Naive thymus-derived CD4-positive, alpha-beta T cell (primary cell): ENCODE measurements at regions not wholly inside any gene's neighbourhood (a gene's known extent, or its start where the extent isn't known, plus 50 kb on each side); places are given as distances from the start of the nearest gene placed in this dataset.
A peak's percentile ranks its signal among the peaks of the same experiment; 100 is the strongest.

Experiments used
- ATAC-seq: fragments of 150-1000 bp; cut with Tn5 transposase; 2 replicates; pipeline ENCODE4 v1.10.0; 2021; ENCODE audit warnings: mild to moderate bottlenecking, moderate library complexity
- CTCF ChIA-PET: fragments of 350-600 bp; sonication (Branson Sonifier 250); formaldehyde crosslinking; loops from one replicate; lab custom pipeline; 2021; ENCODE audit warnings: antibody characterized with exemption; lab: Charles Lee
- POLR2A ChIA-PET: fragments of 350-600 bp; sonication (Branson Sonifier 250); formaldehyde crosslinking; loops from one replicate; lab custom pipeline; 2021; ENCODE audit warnings: antibody characterized with exemption, inconsistent platforms; lab: Charles Lee
- DNase-seq, 9 donors: peaks; one replicate each; pipeline versions ENCODE4 v3.0.0 to v3.0.0-alpha.2; 2020 to 2022; ENCODE audit warnings: mixed read lengths in 1 of 9
- H3K27ac ChIP-seq: one replicate; pipeline ENCODE4 v1.7.0; 2013; ENCODE audit warnings: mild to moderate bottlenecking, low read depth, low read length, moderate library complexity
- H3K27me3 ChIP-seq, 2 donors: one replicate each; pipeline ENCODE4 v1.7.0; 2013; ENCODE audit warnings: low read length in 2 of 2, mild to moderate bottlenecking in 2 of 2, moderate library complexity in 2 of 2; ENCODE audit not compliant: control insufficient read depth in 2 of 2, insufficient read depth in 2 of 2
- H3K36me3 ChIP-seq, 3 experiments: 1 replicate in 2 of 3; 2 replicates in 1 of 3; pipeline ENCODE4 v1.7.0; 2013; ENCODE audit warnings: low read length in 3 of 3, mild to moderate bottlenecking in 3 of 3, moderate library complexity in 1 of 3; ENCODE audit not compliant: insufficient read depth in 3 of 3, control insufficient read depth in 2 of 3
- H3K4me1 ChIP-seq, 2 donors: one replicate each; pipeline ENCODE4 v1.7.0; 2013; ENCODE audit warnings: low read length in 2 of 2, mild to moderate bottlenecking in 2 of 2, moderate library complexity in 1 of 2; ENCODE audit not compliant: control insufficient read depth in 2 of 2, insufficient read depth in 2 of 2
- H3K4me3 ChIP-seq: 2 replicates; pipeline ENCODE4 v1.7.0; 2013; ENCODE audit warnings: mild to moderate bottlenecking, low read length
- H3K9me3 ChIP-seq, 3 experiments: 1 replicate in 2 of 3; 2 replicates in 1 of 3; pipeline ENCODE4 v1.7.0; 2013; ENCODE audit warnings: low read length in 3 of 3; ENCODE audit not compliant: control insufficient read depth in 2 of 3
- H3K27ac Mint-ChIP-seq, 9 donors: one replicate each; pipeline ENCODE4 v1.8.0; 2020 to 2022; ENCODE audit warnings: mixed read lengths in 9 of 9, mild to moderate bottlenecking in 8 of 9, moderate library complexity in 5 of 9, inconsistent platforms in 2 of 9
- H3K27me3 Mint-ChIP-seq, 5 donors: one replicate each; pipeline ENCODE4 v1.8.0; 2021 to 2022; ENCODE audit warnings: mixed read lengths in 5 of 5, mild to moderate bottlenecking in 1 of 5
- H3K36me3 Mint-ChIP-seq, 5 donors: one replicate each; pipeline ENCODE4 v1.8.0; 2020 to 2022; ENCODE audit warnings: mixed read lengths in 5 of 5, mild to moderate bottlenecking in 3 of 5, inconsistent platforms in 1 of 5
- H3K4me1 Mint-ChIP-seq, 7 donors: one replicate each; pipeline ENCODE4 v1.8.0; 2020 to 2022; ENCODE audit warnings: mixed read lengths in 7 of 7, mild to moderate bottlenecking in 3 of 7, inconsistent platforms in 1 of 7
- H3K4me3 Mint-ChIP-seq, 10 donors: one replicate each; pipeline ENCODE4 v1.8.0; 2020 to 2022; ENCODE audit warnings: mild to moderate bottlenecking in 10 of 10, mixed read lengths in 10 of 10, moderate library complexity in 6 of 10, inconsistent platforms in 2 of 10
- H3K9me3 Mint-ChIP-seq, 11 donors: one replicate each; pipeline ENCODE4 v1.8.0; 2020 to 2022; ENCODE audit warnings: mixed read lengths in 11 of 11, mild to moderate bottlenecking in 4 of 11, inconsistent platforms in 1 of 11, moderate library complexity in 1 of 11
- intact Hi-C, 2 donors: fragments of 100-400 bp; cut with micrococcal nuclease; formaldehyde crosslinking; loops; one replicate each; pipeline ENCODE4 v1.15.1; 2023

DNA sequence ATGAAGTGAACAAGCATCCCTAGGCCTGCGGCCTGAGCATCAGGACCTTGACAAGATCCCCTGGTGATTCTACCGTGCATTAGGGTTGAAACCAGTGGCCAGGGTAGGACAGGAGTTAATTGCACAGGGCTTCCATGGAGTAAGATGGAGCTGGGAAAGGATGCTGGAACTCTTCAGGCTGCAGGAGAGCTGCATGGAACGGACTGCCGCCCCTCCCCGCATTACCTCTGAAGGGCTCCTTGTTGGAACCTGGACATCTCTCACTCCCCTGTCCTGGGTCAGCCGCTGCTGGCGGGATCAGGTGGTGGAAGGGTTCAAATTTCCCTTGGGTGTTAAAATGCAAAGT, 156.6 kb upstream of the ID2 start:
- Histone ChIP-seq H3K9me3 (no peaks in the 10 kb centered on the region), H3K4me3 (no peak overlapping the region), H3K27ac (no peak overlapping the region), H3K36me3 (no peaks in the 10 kb centered on the region), H3K27me3 (no peaks in the 10 kb centered on the region), H3K4me1 (peaks cover 8 to 39% of the 10 kb centered on the region in 2 donors)
- CTCF ChIA-PET = no interaction called here
- Mint-ChIP-seq H3K27me3 (no peaks in the 10 kb centered on the region), H3K36me3 (peaks cover 0 to 20% (median 0%) of the 10 kb centered on the region in 5 donors), H3K4me1 (peaks cover 6 to 60% (median 13%) of the 10 kb centered on the region in 7 donors), H3K4me3 (no peak overlapping the region), H3K27ac (no peak overlapping the region), H3K9me3 (peaks cover 0 to 12% (median 1%) of the 10 kb centered on the region in 11 donors)
- intact Hi-C loops = no loop called here
- ATAC-seq (no peak), DNase-seq (no peak)
- POLR2A ChIA-PET = no interaction called here

DNA sequence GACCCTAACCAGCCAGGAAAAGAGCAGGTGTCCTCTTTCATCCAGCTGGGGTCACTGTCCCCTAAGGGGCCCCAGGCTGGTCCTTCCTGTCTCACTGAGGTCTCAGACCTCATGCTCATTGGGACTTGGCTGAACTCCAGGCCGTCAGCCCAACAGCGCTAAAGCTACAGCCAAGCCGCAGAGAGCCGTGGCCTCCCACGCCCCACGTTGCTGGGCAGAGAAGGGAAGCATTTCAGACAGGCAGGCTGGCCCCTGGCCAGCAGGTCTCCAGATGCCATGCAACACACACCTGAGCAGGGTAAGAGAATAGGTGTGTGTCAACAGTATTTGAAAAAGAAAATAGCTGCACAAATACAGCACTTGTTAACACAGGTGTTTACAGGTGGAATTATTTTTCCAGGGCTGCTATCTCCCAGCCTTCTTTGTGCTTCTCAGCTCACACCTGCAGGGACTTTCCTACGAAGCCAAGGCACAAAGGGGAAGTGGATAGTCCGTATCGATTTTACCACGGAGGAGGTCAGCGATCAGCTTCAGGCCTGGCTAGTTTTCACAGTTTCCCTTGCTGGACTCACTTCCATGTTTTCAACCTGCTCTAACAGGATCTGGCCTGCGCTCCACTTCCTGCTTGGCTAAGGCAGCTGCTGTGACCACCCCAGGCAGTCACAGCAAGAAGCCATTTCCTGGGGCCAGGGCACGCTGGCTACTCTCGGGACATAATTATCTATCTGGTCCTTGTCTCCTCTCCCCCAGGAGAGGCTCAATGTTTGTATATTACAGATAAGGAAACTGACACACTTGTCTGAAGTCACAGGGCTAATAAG, 156.1 kb upstream of the ID2 start:
- no peak overlapping the region for H3K4me3 Mint-ChIP-seq
- H3K27me3 Mint-ChIP-seq = no peaks in the 10 kb centered on the region
- DNase-seq = no peak
- ChIA-PET CTCF (interaction anchor here (0.5 kb wide), 1 partner anchor 1485 kb away, joined by 3 read pairs; no protein-coding TSS in a partner anchor), POLR2A (interaction anchor here (0.7 kb wide), 1 partner anchor 155 kb away, joined by 3 read pairs; no protein-coding TSS in a partner anchor)
- H3K4me1 Mint-ChIP-seq = peaks cover 6 to 54% (median 13%) of the 10 kb centered on the region in 7 donors
- H3K27ac ChIP-seq = no peak overlapping the region
- H3K27ac Mint-ChIP-seq = no peak overlapping the region
- H3K9me3 Mint-ChIP-seq = peaks cover 0 to 9% (median 2%) of the 10 kb centered on the region in 11 donors
- peaks cover 0 to 18% (median under 1%) of the 10 kb centered on the region in 5 donors for H3K36me3 Mint-ChIP-seq
- no peaks in the 10 kb centered on the region for H3K36me3 ChIP-seq
- H3K4me1 ChIP-seq = peaks cover 8 to 37% of the 10 kb centered on the region in 2 donors
- no peaks in the 10 kb centered on the region for H3K9me3 ChIP-seq
- H3K27me3 ChIP-seq = no peaks in the 10 kb centered on the region
- ATAC-seq = peak; percentile 79
- intact Hi-C loops = no loop called here
- H3K4me3 ChIP-seq = no peak overlapping the region

DNA sequence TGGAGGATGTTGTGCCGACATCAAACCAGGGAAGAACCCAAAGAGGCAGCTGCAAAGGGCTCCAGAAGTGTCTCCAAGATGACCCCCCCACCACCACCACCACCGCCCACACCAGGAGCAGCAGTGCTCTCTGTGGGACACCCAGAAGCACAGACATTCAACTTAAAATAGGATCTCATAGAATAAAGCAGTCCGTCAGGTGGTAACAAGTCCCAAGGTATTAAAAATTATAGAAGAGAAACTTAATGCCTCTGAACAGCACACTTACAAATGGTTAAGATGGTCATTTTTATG, 155.5 kb upstream of the ID2 start:
- no peak for ATAC-seq
- Histone ChIP-seq H3K4me1 (peaks cover 8 to 33% of the 10 kb centered on the region in 2 donors), H3K9me3 (no peaks in the 10 kb centered on the region), H3K27ac (no peak overlapping the region), H3K4me3 (no peak overlapping the region), H3K36me3 (no peaks in the 10 kb centered on the region), H3K27me3 (no peaks in the 10 kb centered on the region)
- DNase-seq = no peak
- POLR2A ChIA-PET = no interaction called here
- peaks cover 6 to 49% (median 13%) of the 10 kb centered on the region in 7 donors for H3K4me1 Mint-ChIP-seq
- H3K4me3 Mint-ChIP-seq = no peak overlapping the region
- peaks cover 0 to 13% (median 7%) of the 10 kb centered on the region in 11 donors for H3K9me3 Mint-ChIP-seq
- CTCF ChIA-PET = no interaction called here
- H3K27ac Mint-ChIP-seq = no peak overlapping the region
- intact Hi-C loops = no loop called here
- peaks cover 0 to 20% (median 6%) of the 10 kb centered on the region in 5 donors for H3K36me3 Mint-ChIP-seq
- H3K27me3 Mint-ChIP-seq = no peaks in the 10 kb centered on the region

DNA sequence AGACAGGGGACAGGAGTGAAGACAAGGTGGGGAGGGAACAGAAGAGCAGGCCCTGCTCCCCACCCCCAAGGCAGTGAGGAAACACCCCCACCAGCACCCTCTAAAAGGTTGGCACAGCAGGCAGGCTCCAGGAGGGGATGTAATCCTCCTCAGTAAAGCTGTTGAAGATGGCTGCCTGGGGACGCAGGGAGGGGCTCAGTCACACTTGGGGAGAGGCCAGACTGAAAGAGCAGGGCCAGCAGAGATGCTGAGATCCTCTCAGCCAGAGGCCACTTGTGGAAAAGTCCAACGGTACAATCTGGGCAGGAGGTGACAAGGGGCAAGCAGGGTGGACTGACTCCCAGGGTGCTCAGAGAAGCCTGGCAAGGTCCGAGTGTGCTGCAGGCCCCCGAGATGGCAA, 154.8 kb upstream of the ID2 start:
- intact Hi-C loops = no loop called here
- CTCF ChIA-PET = no interaction called here
- H3K27ac Mint-ChIP-seq = peak overlapping the region in 2 of 9 donors; percentile 16 to 60

DNA sequence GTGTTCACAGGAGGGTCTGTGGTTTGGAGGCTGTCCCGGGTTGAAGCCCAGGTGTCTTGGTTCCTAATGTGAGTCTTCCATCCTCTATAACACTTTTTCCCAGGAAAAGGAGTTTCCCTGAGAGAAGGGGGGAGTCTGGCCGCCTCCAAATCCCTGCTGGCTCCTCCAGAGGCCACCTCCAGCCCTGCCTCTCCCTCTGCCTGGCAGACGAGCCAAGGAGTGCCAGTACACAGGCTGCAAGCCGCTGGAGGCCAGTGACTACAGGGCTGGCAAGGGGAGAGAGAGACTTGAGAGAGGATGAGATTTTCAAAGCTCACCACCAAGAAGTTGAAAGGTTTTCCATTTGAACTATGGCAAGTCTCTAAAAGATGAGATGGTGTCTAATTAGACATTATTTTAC, 154.2 kb upstream of the ID2 start:
- intact Hi-C loops = no loop called here
- Mint-ChIP-seq H3K27ac (no peak overlapping the region), H3K36me3 (peaks cover 4 to 24% (median 6%) of the 10 kb centered on the region in 5 donors), H3K4me1 (peaks cover 3 to 35% (median 9%) of the 10 kb centered on the region in 7 donors), H3K27me3 (no peaks in the 10 kb centered on the region), H3K9me3 (peaks cover 0 to 26% (median 15%) of the 10 kb centered on the region in 11 donors), H3K4me3 (no peak overlapping the region)
- Histone ChIP-seq H3K4me3 (no peak overlapping the region), H3K27ac (no peak overlapping the region), H3K36me3 (no peaks in the 10 kb centered on the region), H3K9me3 (peaks cover 0 to 10% (median 0%) of the 10 kb centered on the region in 3 experiments), H3K4me1 (peaks cover 6 to 20% of the 10 kb centered on the region in 2 donors), H3K27me3 (no peaks in the 10 kb centered on the region)
- DNase-seq = no peak
- ATAC-seq = no peak
- POLR2A ChIA-PET = no interaction called here
- CTCF ChIA-PET = no interaction called here

More for the DNA sequence above, 154.8 kb upstream of the ID2 start:
- Histone ChIP-seq H3K27ac (no peak overlapping the region), H3K9me3 (peaks cover 0 to 4% (median 0%) of the 10 kb centered on the region in 3 experiments), H3K27me3 (no peaks in the 10 kb centered on the region), H3K4me1 (peaks cover 8 to 27% of the 10 kb centered on the region in 2 donors), H3K36me3 (no peaks in the 10 kb centered on the region), H3K4me3 (no peak overlapping the region)
- ATAC-seq (no peak), DNase-seq (no peak)
- no peaks in the 10 kb centered on the region for H3K27me3 Mint-ChIP-seq
- POLR2A ChIA-PET = no interaction called here
- H3K4me3 Mint-ChIP-seq = no peak overlapping the region
- peaks cover 0 to 20% (median 13%) of the 10 kb centered on the region in 11 donors for H3K9me3 Mint-ChIP-seq
- H3K36me3 Mint-ChIP-seq = peaks cover 1 to 22% (median 6%) of the 10 kb centered on the region in 5 donors
- peaks cover 6 to 42% (median 13%) of the 10 kb centered on the region in 7 donors for H3K4me1 Mint-ChIP-seq

DNA sequence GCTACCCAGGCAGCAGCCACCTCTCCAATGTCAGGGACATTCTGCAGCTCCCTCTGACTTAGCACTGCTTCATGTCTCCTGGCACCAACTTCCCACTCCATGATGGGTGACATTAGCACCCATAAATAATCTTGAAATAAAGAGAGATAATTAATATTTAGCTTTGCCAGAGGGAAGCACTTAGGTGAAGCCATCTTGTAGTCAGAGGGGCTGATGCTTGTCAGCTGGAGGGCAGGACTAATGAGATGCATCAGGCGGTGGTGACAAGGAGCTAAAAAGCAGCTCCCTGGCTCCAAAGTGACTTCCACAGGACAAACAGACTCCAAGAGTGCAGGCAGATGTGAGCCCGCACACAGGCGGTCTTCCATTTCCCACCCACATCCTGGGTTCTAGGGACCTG, 153.0 kb upstream of the ID2 start:
- peaks cover 0 to 14% (median 0%) of the 10 kb centered on the region in 3 experiments for H3K9me3 ChIP-seq
- H3K27me3 ChIP-seq = no peaks in the 10 kb centered on the region
- peaks cover 0 to 24% (median 0%) of the 10 kb centered on the region in 7 donors for H3K4me1 Mint-ChIP-seq
- DNase-seq (no peak), ATAC-seq (no peak)
- no peak overlapping the region for H3K27ac Mint-ChIP-seq
- ChIA-PET POLR2A (no interaction called here), CTCF (no interaction called here)
- no peak overlapping the region for H3K4me3 Mint-ChIP-seq
- H3K27me3 Mint-ChIP-seq = no peaks in the 10 kb centered on the region
- H3K4me1 ChIP-seq = peaks cover 0 to 8% of the 10 kb centered on the region in 2 donors
- intact Hi-C loops = no loop called here
- peaks cover 0 to 34% (median 15%) of the 10 kb centered on the region in 11 donors for H3K9me3 Mint-ChIP-seq
- no peak overlapping the region for H3K4me3 ChIP-seq
- no peaks in the 10 kb centered on the region for H3K36me3 ChIP-seq
- no peak overlapping the region for H3K27ac ChIP-seq
- H3K36me3 Mint-ChIP-seq = peaks cover 5 to 21% (median 8%) of the 10 kb centered on the region in 5 donors
